ENCODE measurements at regions not wholly inside any gene's neighbourhood (a gene's known extent, or its start where the extent isn't known, plus 50 kb on each side); places are given as distances from the start of the nearest gene placed in this dataset.

GRCh38 chr2:71936076-71937030, 211.3 kb downstream of the CYP26B1 start:
- no peak for TF ChIP-seq POLR2A (IDR thresholded peaks at IDR 0.05)
- TF ChIP-seq, protein P1, sequence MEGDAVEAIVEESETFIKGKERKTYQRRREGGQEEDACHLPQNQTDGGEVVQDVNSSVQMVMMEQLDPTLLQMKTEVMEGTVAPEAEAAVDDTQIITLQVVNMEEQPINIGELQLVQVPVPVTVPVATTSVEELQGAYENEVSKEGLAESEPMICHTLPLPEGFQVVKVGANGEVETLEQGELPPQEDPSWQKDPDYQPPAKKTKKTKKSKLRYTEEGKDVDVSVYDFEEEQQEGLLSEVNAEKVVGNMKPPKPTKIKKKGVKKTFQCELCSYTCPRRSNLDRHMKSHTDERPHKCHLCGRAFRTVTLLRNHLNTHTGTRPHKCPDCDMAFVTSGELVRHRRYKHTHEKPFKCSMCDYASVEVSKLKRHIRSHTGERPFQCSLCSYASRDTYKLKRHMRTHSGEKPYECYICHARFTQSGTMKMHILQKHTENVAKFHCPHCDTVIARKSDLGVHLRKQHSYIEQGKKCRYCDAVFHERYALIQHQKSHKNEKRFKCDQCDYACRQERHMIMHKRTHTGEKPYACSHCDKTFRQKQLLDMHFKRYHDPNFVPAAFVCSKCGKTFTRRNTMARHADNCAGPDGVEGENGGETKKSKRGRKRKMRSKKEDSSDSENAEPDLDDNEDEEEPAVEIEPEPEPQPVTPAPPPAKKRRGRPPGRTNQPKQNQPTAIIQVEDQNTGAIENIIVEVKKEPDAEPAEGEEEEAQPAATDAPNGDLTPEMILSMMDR (IDR thresholded peaks at IDR 0.05): no peak
